Effector memory CD8-positive, alpha-beta T cell (primary cell): ENCODE measurements at regions not wholly inside any gene's neighbourhood (a gene's known extent, or its start where the extent isn't known, plus 50 kb on each side); places are given as distances from the start of the nearest gene placed in this dataset.

ENCODE experiments used
- ATAC-seq: fragments of 150-1000 bp; cut with Tn5 transposase; replicated peaks from 2 replicates; pipeline ENCODE4 v1.10.0; 2021; ENCODE audit warnings: mild to moderate bottlenecking, moderate library complexity
- DNase-seq, 3 experiments: peaks; one replicate each; pipeline ENCODE4 v3.0.0; 2021
- H3K27ac Mint-ChIP-seq, 2 donors: one replicate each; pipeline ENCODE4 v1.8.0; 2022; ENCODE audit warnings: mild to moderate bottlenecking in 2 of 2, mixed read lengths in 2 of 2, moderate library complexity in 2 of 2
- H3K27me3 Mint-ChIP-seq, 2 donors: one replicate each; pipeline ENCODE4 v1.8.0; 2022; ENCODE audit warnings: mixed read lengths in 2 of 2
- H3K36me3 Mint-ChIP-seq: one replicate; pipeline ENCODE4 v1.8.0; 2022; ENCODE audit warnings: mild to moderate bottlenecking, moderate library complexity, mixed read lengths; ENCODE audit not compliant: insufficient read depth
- H3K4me1 Mint-ChIP-seq, 2 donors: one replicate each; pipeline ENCODE4 v1.8.0; 2022; ENCODE audit warnings: low read depth in 2 of 2, mixed read lengths in 2 of 2
- H3K4me3 Mint-ChIP-seq, 2 donors: one replicate each; pipeline ENCODE4 v1.8.0; 2022; ENCODE audit warnings: mild to moderate bottlenecking in 2 of 2, mixed read lengths in 2 of 2, moderate library complexity in 2 of 2
- H3K9me3 Mint-ChIP-seq, 2 donors: one replicate each; pipeline ENCODE4 v1.8.0; 2022; ENCODE audit warnings: mixed read lengths in 2 of 2

DNA sequence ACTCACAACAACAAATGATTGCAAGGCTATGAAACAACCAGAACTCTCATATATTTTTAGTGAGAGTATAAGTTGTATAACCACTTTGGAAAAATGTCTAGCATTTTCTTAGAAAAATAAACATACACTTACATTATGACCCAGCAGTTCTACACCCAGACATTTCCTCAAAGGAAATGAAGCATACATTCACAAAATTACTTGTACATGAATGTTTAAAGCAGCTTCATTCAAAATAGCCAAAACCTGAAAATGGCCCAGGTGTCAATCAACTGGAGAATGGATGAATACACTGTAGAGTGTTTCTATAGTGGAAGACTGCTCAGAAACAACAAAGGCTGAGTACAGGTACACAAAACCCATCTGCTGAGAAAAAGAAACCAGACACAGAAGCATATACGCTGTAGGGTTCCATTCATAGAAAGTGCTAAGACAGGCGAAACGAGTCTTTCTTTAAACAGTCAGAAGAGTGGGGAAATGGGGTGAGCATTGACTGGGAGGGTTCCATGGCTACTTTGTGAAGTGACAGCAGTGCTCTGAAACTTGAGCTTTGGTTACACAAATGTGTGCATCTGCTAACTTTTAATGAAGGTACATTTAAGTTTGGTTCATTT, 799.0 kb downstream of the DCDC2C start:
- Mint-ChIP-seq H3K36me3 (no peaks in the 10 kb centered on the region), H3K4me1 (no peaks in the 10 kb centered on the region), H3K27ac (no peak overlapping the region), H3K4me3 (no peak overlapping the region), H3K9me3 (peaks cover 3 to 7% of the 10 kb centered on the region in 2 donors), H3K27me3 (no peaks in the 10 kb centered on the region)
- no peak for DNase-seq
- ATAC-seq, result no peak

GRCh38 chr2:4507661-4508060, 804.3 kb downstream of the DCDC2C start:
- no peak overlapping the region for H3K4me3 Mint-ChIP-seq

GRCh38 chr2:4515871-4516761, 812.7 kb downstream of the DCDC2C start:
- Mint-ChIP-seq H3K9me3 (peaks cover 8 to 24% of the 10 kb centered on the region in 2 donors), H3K27ac (no peak overlapping the region), H3K36me3 (no peaks in the 10 kb centered on the region), H3K4me3 (no peak overlapping the region), H3K4me1 (no peaks in the 10 kb centered on the region), H3K27me3 (no peaks in the 10 kb centered on the region)
- ATAC-seq, result no peak
- no peak for DNase-seq

More at GRCh38 chr2:4507661-4508060, 804.3 kb downstream of the DCDC2C start:
- ATAC-seq (no peak), DNase-seq (no peak)
- H3K27me3 Mint-ChIP-seq, result no peaks in the 10 kb centered on the region
- no peaks in the 10 kb centered on the region for H3K4me1 Mint-ChIP-seq
- H3K9me3 Mint-ChIP-seq, result peaks cover 9 to 31% of the 10 kb centered on the region in 2 donors
- H3K36me3 Mint-ChIP-seq, result no peaks in the 10 kb centered on the region
- H3K27ac Mint-ChIP-seq, result no peak overlapping the region

GRCh38 chr2:4518596-4518995, 815.2 kb downstream of the DCDC2C start:
- Mint-ChIP-seq H3K4me1 (no peaks in the 10 kb centered on the region), H3K4me3 (no peak overlapping the region), H3K27me3 (no peaks in the 10 kb centered on the region), H3K27ac (no peak overlapping the region), H3K36me3 (no peaks in the 10 kb centered on the region), H3K9me3 (peaks cover 4 to 8% of the 10 kb centered on the region in 2 donors)
- ATAC-seq (no peak), DNase-seq (no peak)

GRCh38 chr2:4522498-4523421, 819.4 kb downstream of the DCDC2C start:
- DNase-seq (no peak), ATAC-seq (no peak)
- Mint-ChIP-seq H3K4me1 (no peaks in the 10 kb centered on the region), H3K9me3 (peaks cover 0 to 3% of the 10 kb centered on the region in 2 donors), H3K27me3 (no peaks in the 10 kb centered on the region), H3K36me3 (no peaks in the 10 kb centered on the region), H3K4me3 (no peak overlapping the region), H3K27ac (no peak overlapping the region)

GRCh38 chr2:4527416-4527815, 824.0 kb downstream of the DCDC2C start:
- DNase-seq, result no peak
- ATAC-seq, result no peak
- Mint-ChIP-seq H3K9me3 (peaks cover 6 to 10% of the 10 kb centered on the region in 2 donors), H3K4me3 (no peak overlapping the region), H3K27me3 (no peaks in the 10 kb centered on the region), H3K4me1 (no peaks in the 10 kb centered on the region), H3K27ac (no peak overlapping the region), H3K36me3 (no peaks in the 10 kb centered on the region)

- Mint-ChIP-seq H3K4me3 (no peak overlapping the region), H3K27ac (no peak overlapping the region), H3K36me3 (no peaks in the 10 kb centered on the region), H3K4me1 (no peaks in the 10 kb centered on the region), H3K9me3 (peaks cover 6 to 15% of the 10 kb centered on the region in 2 donors), H3K27me3 (no peaks in the 10 kb centered on the region)
- no peak for ATAC-seq
- DNase-seq, result no peak
These were observed 824.9 kb downstream of the DCDC2C start for GRCh38 chr2:4528246-4528645.

- no peak overlapping the region for H3K4me3 Mint-ChIP-seq
- no peak for DNase-seq
- no peaks in the 10 kb centered on the region for H3K36me3 Mint-ChIP-seq
- H3K27ac Mint-ChIP-seq, result no peak overlapping the region
- no peaks in the 10 kb centered on the region for H3K27me3 Mint-ChIP-seq
- peaks cover 6 to 20% of the 10 kb centered on the region in 2 donors for H3K9me3 Mint-ChIP-seq
- ATAC-seq, result no peak
- H3K4me1 Mint-ChIP-seq, result no peaks in the 10 kb centered on the region
These were observed 825.4 kb downstream of the DCDC2C start for GRCh38 chr2:4528773-4529172.

DNA sequence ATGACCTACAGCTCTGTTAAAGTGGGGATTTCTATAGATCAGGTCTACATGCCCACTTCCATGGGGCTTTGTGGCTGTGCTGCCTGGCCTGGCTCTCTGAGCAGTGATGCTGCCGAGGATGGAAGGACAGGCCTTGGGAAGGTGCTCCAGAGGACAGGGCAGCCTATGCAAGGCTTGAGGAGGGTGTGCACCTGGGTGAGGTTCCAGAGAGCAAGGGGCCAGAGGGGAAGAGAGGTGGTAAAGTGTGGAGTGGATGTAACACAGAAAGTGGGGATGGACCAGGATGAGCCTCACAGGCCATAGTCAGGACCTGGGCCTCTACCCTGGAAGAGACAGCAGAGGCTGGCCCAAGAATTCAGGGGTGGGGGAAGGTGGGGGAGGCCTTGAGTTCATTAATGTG, 826.4 kb downstream of the DCDC2C start:
- H3K4me3 Mint-ChIP-seq, result no peak overlapping the region

GRCh38 chr2:4530231-4530630, 826.9 kb downstream of the DCDC2C start:
- DNase-seq (no peak), ATAC-seq (no peak)
- Mint-ChIP-seq H3K4me3 (no peak overlapping the region), H3K36me3 (no peaks in the 10 kb centered on the region), H3K9me3 (peaks cover 6 to 21% of the 10 kb centered on the region in 2 donors), H3K27ac (no peak overlapping the region), H3K4me1 (no peaks in the 10 kb centered on the region), H3K27me3 (no peaks in the 10 kb centered on the region)

More for the DNA sequence above, 826.4 kb downstream of the DCDC2C start:
- no peak for ATAC-seq
- DNase-seq, result no peak
- H3K9me3 Mint-ChIP-seq, result peaks cover 6 to 21% of the 10 kb centered on the region in 2 donors
- H3K4me1 Mint-ChIP-seq, result no peaks in the 10 kb centered on the region
- H3K27me3 Mint-ChIP-seq, result no peaks in the 10 kb centered on the region
- no peak overlapping the region for H3K27ac Mint-ChIP-seq
- H3K36me3 Mint-ChIP-seq, result no peaks in the 10 kb centered on the region

DNA sequence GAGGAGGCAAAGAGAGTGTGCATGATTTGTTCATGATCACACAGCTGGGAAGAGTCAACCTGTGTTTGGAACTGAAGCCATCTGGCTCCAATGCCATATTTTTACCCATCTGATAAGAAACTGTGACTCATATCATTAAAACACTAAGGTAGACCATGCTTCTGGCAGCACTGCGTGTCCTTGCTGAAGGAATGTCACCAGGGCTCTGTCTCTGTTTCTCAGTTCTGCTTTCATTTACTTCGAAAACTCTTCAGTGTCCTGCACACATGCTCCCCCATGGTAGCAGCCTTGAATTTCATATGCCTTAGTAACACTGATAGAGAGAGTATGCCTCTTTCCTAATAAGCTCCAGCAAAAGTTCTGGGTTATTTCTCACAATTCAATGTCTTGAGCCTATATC, 830.4 kb downstream of the DCDC2C start:
- H3K9me3 Mint-ChIP-seq, result peaks cover 6 to 21% of the 10 kb centered on the region in 2 donors
- H3K27ac Mint-ChIP-seq, result no peak overlapping the region
- H3K27me3 Mint-ChIP-seq, result no peaks in the 10 kb centered on the region
- DNase-seq (no peak), ATAC-seq (no peak)
- no peaks in the 10 kb centered on the region for H3K4me1 Mint-ChIP-seq
- no peaks in the 10 kb centered on the region for H3K36me3 Mint-ChIP-seq
- no peak overlapping the region for H3K4me3 Mint-ChIP-seq

GRCh38 chr2:4539121-4539520, 835.7 kb downstream of the DCDC2C start:
- peaks cover 4 to 16% of the 10 kb centered on the region in 2 donors for H3K9me3 Mint-ChIP-seq
- DNase-seq (no peak), ATAC-seq (no peak)
- no peak overlapping the region for H3K27ac Mint-ChIP-seq
- H3K4me3 Mint-ChIP-seq, result no peak overlapping the region
- H3K27me3 Mint-ChIP-seq, result no peaks in the 10 kb centered on the region
- H3K36me3 Mint-ChIP-seq, result no peaks in the 10 kb centered on the region
- H3K4me1 Mint-ChIP-seq, result no peaks in the 10 kb centered on the region

DNA sequence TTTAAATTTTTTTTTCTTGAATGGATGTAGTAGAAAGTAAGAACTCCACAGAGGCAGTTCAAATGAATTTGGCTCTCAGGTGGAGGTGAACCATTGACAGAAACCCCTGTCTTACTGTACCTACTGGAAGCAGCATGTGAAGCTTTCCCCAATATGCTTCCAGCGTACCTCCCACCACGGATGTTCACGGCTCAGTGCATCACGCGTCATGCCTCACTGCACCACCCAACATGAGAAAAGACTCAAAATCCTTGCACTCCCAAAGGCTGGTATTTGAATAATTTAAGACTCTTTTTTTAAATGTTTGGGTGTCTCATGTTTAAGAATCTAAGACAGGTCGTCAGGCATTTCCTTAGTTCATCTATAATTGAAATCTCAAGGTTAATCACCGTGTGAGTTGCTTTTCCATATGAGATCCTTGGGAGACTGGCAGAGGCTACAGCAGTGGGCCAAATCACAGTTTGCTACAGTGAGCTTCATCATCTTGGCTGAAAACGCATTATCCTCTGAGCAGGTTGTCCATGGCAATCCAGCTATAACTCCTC, 846.4 kb downstream of the DCDC2C start:
- DNase-seq (no peak), ATAC-seq (no peak)
- H3K36me3 Mint-ChIP-seq, result no peaks in the 10 kb centered on the region
- no peak overlapping the region for H3K4me3 Mint-ChIP-seq
- no peaks in the 10 kb centered on the region for H3K27me3 Mint-ChIP-seq
- no peaks in the 10 kb centered on the region for H3K4me1 Mint-ChIP-seq
- H3K27ac Mint-ChIP-seq, result no peak overlapping the region
- H3K9me3 Mint-ChIP-seq, result peaks cover 3 to 7% of the 10 kb centered on the region in 2 donors
